Putamen (tissue), 1 donor: ENCODE measurements at regions not wholly inside any gene's neighbourhood (a gene's known extent, or its start where the extent isn't known, plus 50 kb on each side); places are given as distances from the start of the nearest gene placed in this dataset.

ENCODE experiments used
- DNase-seq: peaks from one replicate; pipeline ENCODE4 v3.0.0-alpha.2; 2016; ENCODE audit warnings: low spot score

GRCh38 chr6:9942131-9942530, 472.7 kb downstream of the TFAP2A start:
- DNase-seq: no peak

DNA sequence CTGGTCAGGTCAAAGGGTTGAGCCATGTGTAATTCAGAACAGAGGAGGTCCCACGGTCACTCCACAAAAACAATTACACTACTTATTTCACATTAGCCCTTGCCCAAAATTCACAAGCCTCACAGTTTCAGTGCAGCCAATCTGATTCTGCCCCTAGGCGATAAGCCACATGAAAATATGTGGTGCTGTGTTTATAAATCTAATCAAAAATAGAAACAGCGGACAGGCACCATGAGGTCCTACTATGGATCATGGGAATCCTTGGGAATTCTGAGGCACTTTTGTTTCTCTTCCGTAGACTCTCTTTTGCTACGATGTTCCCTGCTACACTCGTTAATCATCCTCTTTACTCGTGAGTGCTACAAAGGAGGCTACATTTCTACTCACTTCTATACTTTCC, 476.1 kb downstream of the TFAP2A start:
- no peak for DNase-seq

DNA sequence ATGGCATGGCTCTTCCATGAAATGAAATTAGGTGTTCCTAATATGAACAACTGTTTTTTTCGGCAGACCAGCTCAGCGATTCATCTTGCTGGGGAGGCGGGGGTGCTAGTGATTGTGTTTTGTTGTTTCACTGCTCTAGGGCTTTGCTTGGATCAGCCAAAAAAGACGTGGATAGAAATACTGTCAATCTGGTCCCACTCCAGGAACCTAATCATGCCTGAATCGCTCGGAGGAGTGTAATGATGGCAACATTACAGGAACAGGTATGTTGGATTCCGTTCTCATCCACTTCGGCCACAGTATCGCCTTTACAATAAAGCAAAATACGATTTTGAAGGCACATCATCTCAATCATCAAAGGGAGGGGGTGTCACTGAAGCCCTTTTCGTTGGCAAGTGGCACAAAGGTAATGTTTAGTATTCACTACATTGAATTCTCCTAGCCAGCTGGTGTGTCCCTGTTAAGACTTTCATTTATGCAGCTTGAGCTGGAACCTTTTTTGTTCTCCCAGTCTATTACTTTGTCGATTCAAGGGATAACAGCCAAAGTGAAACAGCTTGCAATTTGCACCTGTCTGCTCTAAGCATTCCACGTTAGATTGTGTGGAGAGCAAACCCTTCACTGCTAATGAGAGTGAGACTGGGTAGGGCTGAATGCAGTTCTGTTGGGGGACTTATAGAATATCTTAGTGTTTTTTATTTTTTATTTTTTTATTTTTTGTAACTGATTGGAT, 477.7 kb downstream of the TFAP2A start:
- no peak for DNase-seq

GRCh38 chr6:9936551-9936950, 478.3 kb downstream of the TFAP2A start:
- DNase-seq: no peak

DNA sequence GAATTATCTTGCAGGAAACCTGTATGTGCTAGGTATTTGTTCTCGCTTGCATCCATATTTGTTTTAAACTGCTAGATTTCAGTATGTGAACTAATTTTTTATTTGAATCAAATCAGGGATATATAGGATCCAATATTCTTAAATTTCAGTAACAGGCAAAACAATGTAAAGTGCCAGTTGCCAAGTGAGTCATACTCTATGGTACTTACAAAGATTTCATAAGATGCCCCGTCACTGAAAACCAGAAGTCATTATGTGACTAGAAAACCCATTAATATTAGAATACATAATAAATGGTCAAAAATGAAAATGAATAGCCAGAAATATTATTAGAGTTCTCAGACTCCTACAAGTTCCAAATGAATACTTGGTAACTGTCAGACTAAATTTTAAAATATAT, 481.2 kb downstream of the TFAP2A start:
- no peak for DNase-seq

DNA sequence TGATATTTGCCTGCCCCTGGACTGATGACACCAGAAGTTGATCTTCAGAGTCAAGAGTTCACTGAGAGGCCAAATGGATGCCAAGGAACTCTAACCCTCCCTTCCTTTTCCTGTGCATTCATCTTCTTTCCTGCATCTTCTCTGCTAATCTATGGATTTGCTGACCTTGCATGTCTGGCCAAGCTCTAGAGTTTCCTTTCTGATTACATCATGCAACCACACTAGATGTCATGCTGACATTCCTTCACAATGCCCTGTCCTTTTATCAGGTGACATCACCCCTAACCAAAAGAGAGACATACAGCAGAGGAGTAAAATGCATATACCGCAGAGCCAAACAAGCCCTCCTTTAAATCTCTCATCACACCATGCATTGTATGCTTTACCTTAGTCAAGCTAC, 487.6 kb downstream of the TFAP2A start:
- DNase-seq: no peak

GRCh38 chr6:9924971-9925370, 489.9 kb downstream of the TFAP2A start:
- no peak for DNase-seq

- no peak for DNase-seq
These were observed 493.5 kb downstream of the TFAP2A start for GRCh38 chr6:9921366-9921765.

GRCh38 chr6:9914951-9915350, 499.9 kb downstream of the TFAP2A start:
- DNase-seq: no peak

- no peak for DNase-seq
These were observed 513.5 kb downstream of the TFAP2A start for GRCh38 chr6:9901376-9901775.

DNA sequence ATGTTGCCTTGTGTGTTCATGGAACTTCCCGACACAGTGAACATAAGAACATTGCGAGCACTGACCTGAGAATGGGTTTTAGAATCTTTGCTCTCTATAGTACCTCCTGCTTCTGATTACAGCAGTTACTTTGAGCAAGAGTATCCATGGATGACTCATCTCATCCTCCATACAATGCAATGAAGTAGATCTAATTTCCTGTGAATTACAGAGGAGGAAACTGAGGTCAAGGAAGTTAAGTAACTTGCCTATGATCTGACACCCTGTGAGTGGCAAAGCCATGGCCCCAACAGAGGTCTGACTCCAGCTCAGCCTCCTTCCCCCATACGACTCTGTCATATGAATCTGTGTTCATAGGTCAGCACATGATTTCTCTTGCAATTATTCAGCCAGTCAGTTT, 518.1 kb downstream of the TFAP2A start:
- no peak for DNase-seq

- no peak for DNase-seq
These were observed 524.0 kb downstream of the TFAP2A start for GRCh38 chr6:9890893-9891292.

GRCh38 chr6:9890469-9890868, 524.4 kb downstream of the TFAP2A start:
- DNase-seq: no peak

DNA sequence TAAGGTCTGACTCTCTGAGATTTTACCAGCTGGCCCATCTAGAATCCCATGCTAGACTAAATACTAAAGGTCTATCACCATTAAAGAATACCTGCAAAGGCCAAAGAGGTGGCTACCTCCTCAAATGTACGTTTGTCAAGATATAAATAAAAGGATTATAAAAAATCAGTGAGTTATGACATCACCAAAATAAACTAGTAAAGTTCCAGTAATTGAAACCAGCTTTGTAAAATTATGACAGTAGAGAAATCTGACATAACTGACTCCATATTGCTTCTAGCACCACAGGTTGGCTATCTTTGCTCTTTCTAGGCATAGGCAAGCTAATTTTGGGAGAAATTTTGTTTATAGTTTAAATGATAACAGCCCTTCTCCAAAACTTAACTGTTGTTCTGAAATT, 536.3 kb downstream of the TFAP2A start:
- no peak for DNase-seq

- no peak for DNase-seq
These were observed 539.1 kb downstream of the TFAP2A start for GRCh38 chr6:9875605-9876353.

- no peak for DNase-seq
These were observed 552.2 kb downstream of the TFAP2A start for GRCh38 chr6:9862603-9863167.

GRCh38 chr6:9851541-9852380, 563.1 kb downstream of the TFAP2A start:
- no peak for DNase-seq

- no peak for DNase-seq
These were observed 563.9 kb downstream of the TFAP2A start for GRCh38 chr6:9851006-9851405.

DNA sequence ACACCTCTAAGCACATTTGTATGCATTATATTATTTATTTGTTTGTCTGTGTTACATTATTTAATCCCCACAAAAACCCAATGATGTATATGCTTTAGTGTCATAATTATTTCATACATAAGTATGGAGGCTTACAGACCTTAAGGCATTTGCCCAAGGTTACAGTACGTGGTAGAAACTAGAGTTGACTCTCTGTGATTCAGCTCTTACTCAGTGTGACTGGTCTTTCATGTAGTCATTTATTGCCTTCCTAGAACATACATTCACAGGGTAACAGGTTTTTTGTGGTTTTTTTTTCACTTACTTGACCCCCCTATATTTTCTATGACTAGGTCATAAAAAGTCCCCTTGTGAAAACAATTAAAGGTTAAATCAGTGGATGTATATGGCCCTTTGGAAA, 566.8 kb downstream of the TFAP2A start:
- no peak for DNase-seq

- DNase-seq: no peak
These were observed 572.8 kb downstream of the TFAP2A start for GRCh38 chr6:9841886-9842725.

GRCh38 chr6:9834233-9834632, 580.6 kb downstream of the TFAP2A start:
- DNase-seq: no peak

GRCh38 chr6:9831783-9832182, 583.1 kb downstream of the TFAP2A start:
- no peak for DNase-seq
